B cell (primary cell): ENCODE measurements at regions not wholly inside any gene's neighbourhood (a gene's known extent, or its start where the extent isn't known, plus 50 kb on each side); places are given as distances from the start of the nearest gene placed in this dataset.

Experiments used
- ATAC-seq: fragments of 200-7000 bp; cut with Tn5 transposase; one replicate; pipeline ENCODE4 v1.10.0; 2021; ENCODE audit warnings: low read depth, mild to moderate bottlenecking, moderate number of reproducible peaks, moderate library complexity
- CTCF ChIA-PET: fragments of 350-600 bp; sonication (Branson Sonifier 250); formaldehyde crosslinking; loops from one replicate; lab custom pipeline; 2021; ENCODE audit warnings: antibody characterized with exemption, inconsistent platforms; lab: Charles Lee
- POLR2A ChIA-PET: fragments of 350-600 bp; sonication (Branson Sonifier 250); formaldehyde crosslinking; loops from one replicate; lab custom pipeline; 2021; ENCODE audit warnings: antibody characterized with exemption; lab: Charles Lee
- DNase-seq: peaks from one replicate; pipeline ENCODE4 v3.0.0; 2013
- H2AFZ ChIP-seq: 2 replicates; pipeline ENCODE4 v1.6.1; 2012; ENCODE audit warnings: mild to moderate bottlenecking, low read depth, low read length; ENCODE audit not compliant: insufficient read depth, poor library complexity, severe bottlenecking
- H3K27ac ChIP-seq, 2 donors: 1 replicate in 1 of 2; 2 replicates in 1 of 2; pipeline ENCODE4 v1.5.1; 2012 to 2013; ENCODE audit warnings: low read length in 2 of 2, mild to moderate bottlenecking in 2 of 2, moderate library complexity in 1 of 2
- H3K27me3 ChIP-seq, 4 experiments: fragments of 200-600 bp in 1 of 4; sonication (generic) in 1 of 4; replicated peaks in 1 of 4; 1 replicate in 2 of 4; 2 replicates in 2 of 4; pipeline versions ENCODE4 v1.6.1 to v1.7.0; 2013 to 2016; ENCODE audit warnings: low read length in 3 of 4, mild to moderate bottlenecking in 2 of 4, mixed read lengths in 1 of 4, moderate library complexity in 1 of 4; ENCODE audit not compliant: insufficient read depth in 4 of 4, control insufficient read depth in 3 of 4; ENCODE audit errors: control extremely low read depth in 1 of 4
- H3K36me3 ChIP-seq, 2 experiments: replicated peaks in 1 of 2; 1 replicate in 1 of 2; 2 replicates in 1 of 2; pipeline versions ENCODE4 v1.6.1 to v1.7.1; 2013; ENCODE audit warnings: low read length in 1 of 2; ENCODE audit not compliant: insufficient read depth in 2 of 2, control insufficient read depth in 1 of 2; ENCODE audit errors: control extremely low read depth in 1 of 2, extremely low read depth in 1 of 2
- H3K4me1 ChIP-seq, 2 donors: fragments of 200-600 bp in 1 of 2; sonication (generic) in 1 of 2; 1 replicate in 1 of 2; 2 replicates in 1 of 2; pipeline versions ENCODE4 v1.5.1 to v1.6.1; 2013 to 2017; ENCODE audit warnings: low read length in 2 of 2; ENCODE audit not compliant: control insufficient read depth in 2 of 2, insufficient read depth in 2 of 2
- H3K4me2 ChIP-seq: replicated peaks from 2 replicates; pipeline ENCODE3; 2012; ENCODE audit warnings: mild to moderate bottlenecking, low read depth, low read length; ENCODE audit not compliant: poor library complexity, severe bottlenecking
- H3K4me3 ChIP-seq, 5 experiments: fragments of 200-600 bp in 1 of 5; sonication (generic) in 1 of 5; 1 replicate in 3 of 5; 2 replicates in 2 of 5; pipeline versions ENCODE4 v1.5.1 to v1.7.0; 2011 to 2016; ENCODE audit warnings: low read length in 4 of 5, mild to moderate bottlenecking in 4 of 5, low read depth in 2 of 5, control low read depth in 1 of 5, moderate library complexity in 1 of 5; ENCODE audit not compliant: insufficient read depth in 1 of 5; ENCODE audit errors: control extremely low read depth in 1 of 5, extremely low read depth in 1 of 5
- H3K79me2 ChIP-seq: fragments of 200-600 bp; sonication (generic); one replicate; pipeline ENCODE4 v1.6.0; 2016; ENCODE audit warnings: low read length; ENCODE audit not compliant: control insufficient read depth, insufficient read depth
- H3K9ac ChIP-seq: fragments of 200-600 bp; sonication (generic); 2 replicates; pipeline ENCODE4 v1.6.1; 2017; ENCODE audit warnings: mild to moderate bottlenecking, low read length, moderate library complexity
- H3K9me3 ChIP-seq, 3 donors: one replicate each; pipeline versions ENCODE4 v1.6.1 to v1.7.1; 2013; ENCODE audit warnings: low read length in 2 of 3; ENCODE audit not compliant: control insufficient read depth in 2 of 3, insufficient read depth in 1 of 3; ENCODE audit errors: control extremely low read depth in 1 of 3
- H4K20me1 ChIP-seq: 2 replicates; pipeline ENCODE4 v1.6.0; 2012; ENCODE audit warnings: mild to moderate bottlenecking, low read length; ENCODE audit not compliant: insufficient read depth, control insufficient read depth, poor library complexity, severe bottlenecking
- H3K27ac Mint-ChIP-seq: one replicate; pipeline ENCODE4 v1.8.0; 2021; ENCODE audit warnings: mixed read lengths
- H3K27me3 Mint-ChIP-seq: one replicate; pipeline ENCODE4 v1.8.0; 2021; ENCODE audit warnings: mixed read lengths
- H3K4me1 Mint-ChIP-seq: one replicate; pipeline ENCODE4 v1.8.0; 2021; ENCODE audit warnings: mixed read lengths
- H3K4me3 Mint-ChIP-seq: one replicate; pipeline ENCODE4 v1.8.0; 2021; ENCODE audit warnings: mixed read lengths
- H3K9me3 Mint-ChIP-seq: one replicate; pipeline ENCODE4 v1.8.0; 2022; ENCODE audit warnings: mixed read lengths; ENCODE audit not compliant: insufficient read depth
- CTCF ChIP-seq: fragments of 200-600 bp; IDR thresholded peaks from one replicate; pipeline ENCODE4 v1.8.0; 2022; ENCODE audit warnings: antibody characterized with exemption, mild to moderate bottlenecking
- EZH2 ChIP-seq: IDR thresholded peaks from 2 replicates; pipeline ENCODE4 v1.6.1; 2012; ENCODE audit warnings: borderline replicate concordance, low read depth, mild to moderate bottlenecking, moderate library complexity, low read length; ENCODE audit not compliant: insufficient read depth, poor library complexity, severe bottlenecking
- WGBS: methylation state at CpG from one replicate; pipeline ENCODE4 v1.1.5; 2013; ENCODE audit warnings: missing lambda C conversion rate; ENCODE audit not compliant: insufficient coverage; 5-methylcytosine and 5-hydroxymethylcytosine counted together
- intact Hi-C: fragments of 100-400 bp; cut with micrococcal nuclease; formaldehyde crosslinking; loops from one replicate; pipeline ENCODE4 v1.10.0; 2022

- Histone ChIP-seq H3K9me3 (peaks cover 0 to 3% (median 0%) of the 10 kb centered on the region in 3 donors), H2AFZ (no peak overlapping the region), H3K27ac (no peak overlapping the region), H3K27me3 (no peaks in the 10 kb centered on the region), H3K4me2 (no peak overlapping the region), H3K4me3 (no peak overlapping the region), H4K20me1 (no peaks in the 10 kb centered on the region), H3K4me1 (no peaks in the 10 kb centered on the region), H3K79me2 (no peaks in the 10 kb centered on the region), H3K9ac (no peak overlapping the region), H3K36me3 (no peaks in the 10 kb centered on the region)
- TF ChIP-seq CTCF (no peak), EZH2 (no peak)
- ChIA-PET POLR2A (no interaction called here), CTCF (no interaction called here)
- no peak for ATAC-seq
- Mint-ChIP-seq H3K27me3 (no peaks in the 10 kb centered on the region), H3K9me3 (no peaks in the 10 kb centered on the region), H3K27ac (no peak overlapping the region), H3K4me1 (no peaks in the 10 kb centered on the region), H3K4me3 (no peak overlapping the region)
- 93% methylated on average over 2 of the region's 4 CpGs for WGBS
- no peak for DNase-seq
- intact Hi-C loops = no loop called here
These were observed 319.6 kb downstream of the DRD1 start for GRCh38 chr5:175124251-175124813.

- Histone ChIP-seq H3K4me1 (no peaks in the 10 kb centered on the region), H4K20me1 (no peaks in the 10 kb centered on the region), H3K36me3 (no peaks in the 10 kb centered on the region), H3K27ac (no peak overlapping the region), H3K79me2 (no peaks in the 10 kb centered on the region), H3K4me2 (no peak overlapping the region), H3K9me3 (peaks cover 0 to 3% (median 0%) of the 10 kb centered on the region in 3 donors), H3K9ac (no peak overlapping the region), H3K27me3 (no peaks in the 10 kb centered on the region), H2AFZ (no peak overlapping the region), H3K4me3 (no peak overlapping the region)
- 93% methylated on average over 4 of the region's 6 CpGs for WGBS
- TF ChIP-seq EZH2 (no peak), CTCF (no peak)
- no peak for ATAC-seq
- POLR2A ChIA-PET = no interaction called here
- no peaks in the 10 kb centered on the region for H3K4me1 Mint-ChIP-seq
- H3K4me3 Mint-ChIP-seq = no peak overlapping the region
- H3K27me3 Mint-ChIP-seq = peaks cover 4% of the 10 kb centered on the region
- DNase-seq = no peak
- H3K9me3 Mint-ChIP-seq = no peaks in the 10 kb centered on the region
- intact Hi-C loops = no loop called here
- H3K27ac Mint-ChIP-seq = no peak overlapping the region
- CTCF ChIA-PET = no interaction called here
These were observed 320.4 kb downstream of the DRD1 start for GRCh38 chr5:175123542-175123941.
